Stimulated activated CD8-positive, alpha-beta memory T cell treated with anti-CD3 and anti-CD28 coated beads, Interleukin-2, amount 100 ng/mL, for 48 hours (primary cell): ENCODE measurements at regions not wholly inside any gene's neighbourhood (a gene's known extent, or its start where the extent isn't known, plus 50 kb on each side); places are given as distances from the start of the nearest gene placed in this dataset.
"Not testable (repeated sequence)": the region's sequence is repeated elsewhere in the genome, so short reads cannot be mapped to it uniquely, and the experiment has no call there.

Source experiments
- DNase-seq, 2 donors: peaks; one replicate each; pipeline ENCODE4 v3.0.0-alpha.2; 2020; ENCODE audit warnings: low read depth in 2 of 2

- DNase-seq = no peak
Observed at GRCh38 chr10:64313967-64314366, 792.8 kb downstream of the REEP3 start.

GRCh38 chr10:64316416-64316815 is 795.2 kb downstream of the REEP3 start:
- DNase-seq = no peak

- no peak for DNase-seq
Observed at GRCh38 chr10:64316833-64317232, 795.6 kb downstream of the REEP3 start.

DNA sequence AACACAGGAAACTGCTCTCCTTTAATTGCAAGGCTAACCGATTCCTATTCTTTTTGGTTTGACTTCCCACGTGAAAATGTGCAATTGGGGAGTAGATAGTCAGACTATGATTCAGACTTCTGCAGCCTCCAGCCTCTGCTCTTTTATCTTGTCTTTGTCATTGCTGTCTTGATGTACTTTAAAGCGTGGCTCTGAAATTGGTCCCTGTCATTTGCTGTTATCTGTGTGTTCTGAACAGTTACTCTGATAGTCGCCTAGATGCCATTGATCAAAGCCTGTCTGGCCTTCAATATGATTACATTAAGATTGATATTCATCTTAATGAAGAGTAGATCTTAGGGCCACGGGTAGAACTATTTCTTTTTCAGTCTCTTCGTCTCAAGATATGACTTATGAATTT is 799.2 kb downstream of the REEP3 start:
- DNase-seq = no peak

- DNase-seq = no peak
Observed at GRCh38 chr10:64329510-64329909, 808.3 kb downstream of the REEP3 start.

DNA sequence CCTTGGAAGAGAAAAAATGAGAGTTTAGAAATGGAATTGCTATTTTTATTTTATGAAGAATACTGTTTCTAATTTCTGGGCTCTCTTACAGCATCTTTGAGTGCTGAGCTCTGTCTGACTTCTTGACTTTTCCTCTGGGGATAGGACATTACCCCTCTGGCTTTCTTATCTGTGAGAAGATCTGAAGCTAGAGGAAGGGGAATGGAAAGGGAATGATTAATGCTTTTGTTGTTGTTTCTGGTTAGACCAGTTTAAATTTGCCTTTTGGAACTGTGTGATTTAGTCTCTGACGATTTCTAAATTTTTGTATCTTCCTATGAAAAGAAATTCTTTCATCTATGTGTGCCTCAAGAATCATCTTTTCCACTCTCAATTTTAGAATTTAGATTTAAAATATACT is 811.4 kb downstream of the REEP3 start:
- DNase-seq = no peak

DNA sequence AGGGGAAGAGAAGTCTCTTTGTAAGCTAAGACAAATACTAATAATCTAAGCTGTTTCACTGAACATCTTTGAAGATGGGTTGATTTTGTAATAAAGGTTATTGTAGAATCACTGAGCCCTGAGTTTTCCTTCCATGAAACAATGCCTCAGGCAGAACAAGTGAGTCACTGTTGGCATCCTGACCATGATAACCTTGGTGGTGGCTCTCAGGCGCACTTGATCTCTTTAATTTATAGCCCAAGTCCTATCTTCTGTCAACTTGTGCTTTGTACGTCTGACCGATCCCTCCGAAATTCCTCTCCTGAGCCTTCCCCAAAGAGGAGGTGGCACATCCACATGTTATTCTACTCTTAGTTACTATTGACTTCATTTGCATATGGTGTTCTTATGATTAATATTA is 812.9 kb downstream of the REEP3 start:
- DNase-seq = no peak

- DNase-seq = no peak
Observed at GRCh38 chr10:64344211-64344610, 823.0 kb downstream of the REEP3 start.

- DNase-seq = no peak
Observed at GRCh38 chr10:64345856-64346255, 824.7 kb downstream of the REEP3 start.

DNA sequence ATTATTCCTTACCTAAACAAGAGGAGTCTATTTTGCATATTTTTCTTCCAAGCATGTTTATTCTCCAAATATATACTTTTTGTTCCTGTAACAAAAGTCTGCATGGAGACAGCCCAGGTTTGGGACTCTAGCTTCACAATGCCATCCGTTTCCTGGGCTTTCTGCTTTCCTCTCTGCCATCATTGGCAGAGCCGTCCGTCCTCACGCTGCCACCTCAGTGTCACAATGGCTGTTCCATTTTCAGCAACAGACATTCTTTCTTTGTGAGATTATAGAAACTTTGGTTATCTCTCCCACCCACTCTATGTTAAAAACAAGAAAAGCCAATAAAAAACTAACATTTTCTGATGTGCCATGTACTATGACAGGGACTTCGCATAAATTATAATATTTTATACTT is 825.2 kb downstream of the REEP3 start:
- no peak for DNase-seq

GRCh38 chr10:64350665-64351064 is 829.5 kb downstream of the REEP3 start:
- no peak for DNase-seq

DNA sequence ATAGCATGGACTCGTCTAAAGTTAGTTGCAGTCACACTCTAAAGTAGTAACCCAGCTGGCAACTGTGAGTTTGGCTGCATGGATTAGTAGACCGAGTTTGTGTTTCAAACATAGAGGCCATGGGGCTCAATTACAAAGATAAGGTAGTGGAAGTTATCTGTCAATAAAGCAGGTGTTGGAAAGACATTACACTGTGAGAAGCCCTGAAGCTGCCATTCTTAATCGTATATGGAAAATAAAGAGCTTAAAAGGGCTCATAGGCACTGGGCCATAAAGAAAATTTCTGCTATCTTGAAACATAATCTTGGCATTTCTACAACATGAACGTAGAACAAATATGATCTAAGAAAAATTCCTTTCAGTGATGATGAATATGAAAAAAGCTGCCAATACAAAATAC is 837.7 kb downstream of the REEP3 start:
- DNase-seq = no peak

DNA sequence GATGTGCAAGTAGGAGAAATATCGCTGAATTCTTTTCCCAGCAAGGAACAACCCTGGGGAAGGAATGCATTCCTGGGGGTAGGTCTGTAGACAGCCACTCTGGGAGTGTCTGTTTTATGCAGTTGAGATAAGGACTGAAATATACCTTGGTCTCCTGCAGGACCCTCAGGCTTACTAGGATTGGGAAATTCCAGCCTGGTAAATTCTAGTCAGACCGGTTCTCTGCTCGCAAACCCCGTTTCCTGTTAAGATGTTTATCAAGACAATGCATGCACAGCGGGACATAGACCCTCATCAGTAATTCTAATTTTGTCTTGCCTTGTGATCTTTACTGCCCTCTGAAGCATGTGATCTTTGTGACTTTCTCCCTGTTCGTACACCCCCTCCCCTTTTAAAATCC is 839.0 kb downstream of the REEP3 start:
- DNase-seq = not testable (repeated sequence)

GRCh38 chr10:64363687-64364086 is 842.5 kb downstream of the REEP3 start:
- DNase-seq = no peak

DNA sequence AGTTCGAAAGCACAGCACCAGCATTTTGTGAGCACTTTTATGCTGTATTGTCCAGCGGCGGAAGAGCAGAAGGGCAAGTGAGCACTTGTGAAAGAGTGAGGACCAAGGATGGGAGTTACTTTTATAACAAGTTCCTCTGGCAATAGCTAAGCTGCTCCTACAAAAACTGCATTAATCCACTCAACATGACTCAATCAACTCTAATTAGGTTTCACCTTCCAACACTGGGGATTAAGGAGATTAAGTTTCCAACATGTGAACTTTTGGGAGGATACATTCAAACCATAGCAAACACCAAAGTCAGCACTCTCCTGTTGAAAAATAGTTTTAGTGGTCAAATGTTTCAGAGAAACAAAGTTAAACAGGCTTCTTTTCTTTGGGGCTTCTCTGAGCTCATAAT is 844.5 kb downstream of the REEP3 start:
- no peak for DNase-seq

GRCh38 chr10:64368298-64368697 is 847.1 kb downstream of the REEP3 start:
- no peak for DNase-seq

DNA sequence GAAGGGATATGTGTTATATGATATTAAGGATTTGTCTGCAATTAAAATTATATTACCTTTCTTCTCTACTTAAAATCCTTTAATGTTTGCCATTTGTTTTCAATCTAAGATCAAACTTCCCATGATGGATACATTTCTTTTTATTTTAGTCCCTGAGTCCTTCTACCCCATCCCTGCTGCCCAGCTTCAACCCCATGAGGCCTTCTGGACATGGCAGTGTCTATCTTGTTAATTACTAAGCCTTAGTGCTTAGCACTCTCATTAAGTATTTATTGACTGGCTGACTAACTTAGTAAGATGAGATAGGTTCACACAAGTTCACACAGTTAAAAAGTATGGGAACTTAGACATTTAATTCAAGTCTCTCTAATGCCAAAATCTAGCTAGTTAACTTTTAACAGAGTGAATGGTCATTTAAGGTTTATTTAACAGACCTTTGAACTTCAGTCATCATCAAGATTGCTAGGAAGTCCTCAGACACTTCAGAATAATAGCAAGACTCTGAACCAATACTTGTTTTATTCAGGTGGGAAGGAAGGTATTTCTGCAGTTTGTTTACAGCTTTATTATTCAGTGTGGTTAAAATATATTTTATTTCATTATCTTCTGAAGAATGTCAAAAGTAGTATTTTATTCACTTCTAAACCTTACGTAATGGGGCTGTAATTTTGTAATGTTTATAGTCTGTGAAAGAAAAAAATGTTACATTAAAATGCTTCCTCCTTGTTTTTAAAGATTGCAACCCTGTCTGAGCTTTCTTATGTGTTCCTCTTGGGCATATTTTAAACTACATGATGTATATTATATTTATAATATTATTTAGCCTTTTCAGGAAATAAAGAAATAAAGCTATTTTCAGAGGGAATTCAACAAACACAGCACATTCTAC is 848.9 kb downstream of the REEP3 start:
- no peak for DNase-seq

- DNase-seq = no peak
Observed at GRCh38 chr10:64374346-64374745, 853.1 kb downstream of the REEP3 start.

DNA sequence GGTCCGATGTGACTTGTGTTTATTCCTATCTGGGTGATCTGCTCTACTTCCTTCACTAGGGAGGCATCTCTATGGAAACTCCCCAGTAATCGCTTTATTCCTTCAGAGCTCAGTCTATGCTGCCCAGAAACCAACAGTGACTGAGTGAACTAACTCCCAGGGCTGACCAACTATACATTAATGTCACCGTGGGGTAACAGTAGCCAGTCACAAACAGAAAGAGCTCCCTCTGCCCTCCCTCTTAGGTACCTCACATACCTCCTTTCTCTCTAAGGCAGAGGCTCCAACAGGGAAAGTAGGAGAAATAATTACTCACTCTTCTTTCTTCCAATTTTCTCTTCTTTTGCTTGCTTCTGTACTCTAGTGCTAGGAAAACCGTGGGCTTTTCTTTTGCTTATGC is 855.0 kb downstream of the REEP3 start:
- no peak for DNase-seq

- DNase-seq = no peak
Observed at GRCh38 chr10:64379898-64380297, 858.7 kb downstream of the REEP3 start.

GRCh38 chr10:64385355-64385754 is 864.2 kb downstream of the REEP3 start:
- DNase-seq = no peak

DNA sequence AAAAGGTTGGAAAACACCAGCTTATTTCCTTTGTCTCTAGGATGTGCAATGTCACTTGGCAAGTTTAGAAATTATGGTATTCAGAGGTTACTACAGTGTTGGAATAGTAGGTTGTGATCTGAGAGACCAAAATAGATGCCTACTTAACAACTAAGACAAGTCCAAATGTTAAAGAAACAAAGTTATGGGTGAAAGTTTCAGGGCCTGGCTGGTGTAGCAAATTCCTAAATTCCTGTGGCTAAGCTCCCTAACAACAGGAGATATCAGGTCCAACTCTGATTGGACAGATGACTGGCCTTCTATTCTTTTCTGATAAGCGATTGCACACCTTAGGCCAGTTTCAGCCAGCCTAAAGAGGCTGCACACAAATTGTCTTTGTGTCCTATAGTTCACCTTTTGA is 873.5 kb downstream of the REEP3 start:
- DNase-seq = no peak

DNA sequence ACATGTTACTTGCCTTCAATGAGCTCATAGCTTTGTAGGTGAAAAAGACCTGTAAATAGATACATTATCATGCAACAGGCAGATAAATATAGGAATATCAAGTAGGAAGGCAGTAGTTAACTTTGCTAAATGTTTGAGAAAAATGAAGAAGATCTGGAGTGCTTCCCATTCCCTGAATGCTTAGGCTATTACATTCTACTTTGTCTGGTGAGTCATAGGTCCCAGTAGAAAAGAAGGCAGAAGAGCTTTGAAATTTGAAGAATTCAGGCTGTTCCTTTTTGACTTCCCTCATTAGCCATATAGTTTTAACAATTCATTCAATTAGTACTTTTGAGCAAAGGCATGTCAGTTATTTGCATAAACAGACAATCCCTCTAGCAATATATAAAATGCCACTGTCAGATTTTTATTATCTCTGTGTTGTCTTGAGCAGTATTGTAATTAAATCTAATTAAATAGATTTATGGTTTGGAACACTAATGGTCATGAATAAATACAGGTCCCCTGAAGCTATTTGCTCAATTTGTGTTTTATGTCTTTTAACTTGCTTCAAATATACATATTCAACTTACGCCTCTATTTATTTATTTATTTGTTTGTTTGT is 875.0 kb downstream of the REEP3 start:
- DNase-seq = no peak

DNA sequence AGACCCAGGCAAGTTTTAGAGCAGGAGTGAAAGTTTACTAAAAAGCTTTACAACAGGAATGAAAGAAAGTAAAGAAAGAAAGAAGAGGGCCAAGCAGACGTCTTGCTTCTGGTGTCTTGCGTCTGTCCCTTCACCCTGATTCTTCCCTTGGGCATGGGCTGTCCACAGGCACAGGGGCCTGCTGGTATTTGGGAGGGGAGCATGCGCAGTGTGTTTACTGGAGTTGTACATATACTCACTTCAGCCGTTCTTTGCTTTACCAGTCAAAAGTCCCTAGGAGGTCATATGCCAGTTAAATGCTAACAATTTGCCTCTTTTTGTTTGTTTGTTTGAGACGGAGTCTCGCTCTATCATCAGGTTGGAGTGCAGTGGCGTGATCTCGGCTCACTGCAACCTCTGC is 875.9 kb downstream of the REEP3 start:
- DNase-seq = no peak
